Type B pancreatic cell (in vitro differentiated cells): ENCODE measurements at regions not wholly inside any gene's neighbourhood (a gene's known extent, or its start where the extent isn't known, plus 50 kb on each side); places are given as distances from the start of the nearest gene placed in this dataset.

Source experiments
- DNase-seq: peaks from one replicate; pipeline ENCODE4 v3.0.0; 2021; ENCODE audit warnings: mixed read lengths; ENCODE audit not compliant: unreplicated experiment; ENCODE audit errors: extremely low spot score
- H3K27ac Mint-ChIP-seq: 2 replicates; pipeline ENCODE4 v1.8.0; 2021; ENCODE audit warnings: mild to moderate bottlenecking, mixed read lengths
- H3K27me3 Mint-ChIP-seq: 2 replicates; pipeline ENCODE4 v1.8.0; 2021; ENCODE audit warnings: mixed read lengths
- H3K36me3 Mint-ChIP-seq: 2 replicates; pipeline ENCODE4 v1.8.0; 2021; ENCODE audit warnings: mixed read lengths
- H3K4me1 Mint-ChIP-seq: one replicate; pipeline ENCODE4 v1.8.0; 2021; ENCODE audit warnings: mixed read lengths; ENCODE audit not compliant: unreplicated experiment
- H3K4me3 Mint-ChIP-seq: 2 replicates; pipeline ENCODE4 v1.8.0; 2021; ENCODE audit warnings: mild to moderate bottlenecking, mixed read lengths
- H3K9me3 Mint-ChIP-seq: 2 replicates; pipeline ENCODE4 v1.8.0; 2021; ENCODE audit warnings: mixed read lengths
- CTCF ChIP-seq: fragments of 200-600 bp; sonication (generic); conservative IDR thresholded peaks from 2 replicates; pipeline ENCODE4 v1.5.0; 2021; ENCODE audit warnings: antibody characterized with exemption, mild to moderate bottlenecking

GRCh38 chr20:7773511-7773910 is 166.7 kb downstream of the HAO1 start:
- Mint-ChIP-seq H3K36me3 (no peaks in the 10 kb centered on the region), H3K9me3 (no peaks in the 10 kb centered on the region), H3K27me3 (no peaks in the 10 kb centered on the region), H3K4me1 (no peaks in the 10 kb centered on the region), H3K4me3 (no peak overlapping the region), H3K27ac (peak overlapping the region; percentile 62)
- DNase-seq: no peak
- TF ChIP-seq CTCF: no peak

GRCh38 chr20:7775072-7775471 is 165.2 kb downstream of the HAO1 start:
- Mint-ChIP-seq H3K27ac (no peak overlapping the region), H3K36me3 (no peaks in the 10 kb centered on the region), H3K4me1 (no peaks in the 10 kb centered on the region), H3K4me3 (no peak overlapping the region), H3K27me3 (no peaks in the 10 kb centered on the region), H3K9me3 (no peaks in the 10 kb centered on the region)
- DNase-seq: no peak
- no peak for TF ChIP-seq CTCF

GRCh38 chr20:7776148-7776547 is 164.1 kb downstream of the HAO1 start:
- no peaks in the 10 kb centered on the region for H3K4me1 Mint-ChIP-seq
- no peaks in the 10 kb centered on the region for H3K27me3 Mint-ChIP-seq
- H3K27ac Mint-ChIP-seq: no peak overlapping the region
- no peak for TF ChIP-seq CTCF
- no peaks in the 10 kb centered on the region for H3K9me3 Mint-ChIP-seq
- H3K36me3 Mint-ChIP-seq: no peaks in the 10 kb centered on the region
- H3K4me3 Mint-ChIP-seq: no peak overlapping the region
- no peak for DNase-seq

- Mint-ChIP-seq H3K36me3 (no peaks in the 10 kb centered on the region), H3K27me3 (no peaks in the 10 kb centered on the region), H3K27ac (no peak overlapping the region), H3K4me3 (no peak overlapping the region), H3K9me3 (no peaks in the 10 kb centered on the region), H3K4me1 (no peaks in the 10 kb centered on the region)
- no peak for TF ChIP-seq CTCF
- DNase-seq: no peak
Measured at GRCh38 chr20:7790189-7790588, 150.1 kb downstream of the HAO1 start.

GRCh38 chr20:7792150-7792869 is 147.9 kb downstream of the HAO1 start:
- Mint-ChIP-seq H3K36me3 (no peaks in the 10 kb centered on the region), H3K27ac (no peak overlapping the region), H3K4me1 (no peaks in the 10 kb centered on the region), H3K4me3 (no peak overlapping the region), H3K27me3 (no peaks in the 10 kb centered on the region), H3K9me3 (no peaks in the 10 kb centered on the region)
- no peak for DNase-seq
- TF ChIP-seq CTCF: no peak
